ENCODE measurements at regions not wholly inside any gene's neighbourhood (a gene's known extent, or its start where the extent isn't known, plus 50 kb on each side); places are given as distances from the start of the nearest gene placed in this dataset.

DNA sequence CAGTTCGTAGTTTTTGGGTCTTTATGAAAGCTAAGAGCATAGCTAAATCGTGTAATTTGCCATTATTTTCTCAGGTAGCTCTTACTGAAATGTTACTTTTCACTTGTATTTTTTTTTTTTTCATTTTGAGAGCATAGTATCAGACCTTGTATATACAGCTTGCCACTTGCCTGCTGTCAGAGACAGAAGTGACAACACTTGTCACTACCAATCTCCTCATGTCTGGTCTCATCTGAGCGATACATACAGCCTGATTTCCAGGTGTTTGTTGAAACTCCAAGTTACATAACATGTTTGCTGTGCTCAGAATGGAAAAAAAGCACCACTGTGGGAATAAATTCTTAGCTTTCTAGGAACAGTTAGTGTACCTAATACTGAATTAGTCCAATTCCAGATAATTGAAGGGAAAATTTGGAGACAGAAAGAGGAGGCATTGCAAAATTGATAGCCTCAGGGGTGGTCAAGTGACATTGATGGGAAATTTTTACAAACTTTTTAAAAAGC, 621.4 kb upstream of the PKN2 start:
- H3K4me1 ChIP-seq (ENCODE audit: control insufficient read depth, insufficient read depth, low read length): no peaks in the 10 kb centered on the region
- intact Hi-C loops (cut with micrococcal nuclease; ENCODE audit: unreplicated experiment) (no loop called here), in situ Hi-C loops (cut with HindIII; ENCODE audit: low pct_unique_long_range_greater_than_20kb, low sequenced_read_pairs) (no loop called here)
- no peak for ATAC-seq
- DNase-seq (ENCODE audit: low read depth, low spot score): no peak
- TF ChIP-seq POLR2AphosphoS5 (IDR thresholded peaks at IDR 0.05; ENCODE audit: low read depth, low read length): no peak
- no peak for TF ChIP-seq SIN3A (IDR thresholded peaks at IDR 0.05; ENCODE audit: borderline replicate concordance, insufficient read depth, low read depth, low read length)
- TF ChIP-seq, protein P1, sequence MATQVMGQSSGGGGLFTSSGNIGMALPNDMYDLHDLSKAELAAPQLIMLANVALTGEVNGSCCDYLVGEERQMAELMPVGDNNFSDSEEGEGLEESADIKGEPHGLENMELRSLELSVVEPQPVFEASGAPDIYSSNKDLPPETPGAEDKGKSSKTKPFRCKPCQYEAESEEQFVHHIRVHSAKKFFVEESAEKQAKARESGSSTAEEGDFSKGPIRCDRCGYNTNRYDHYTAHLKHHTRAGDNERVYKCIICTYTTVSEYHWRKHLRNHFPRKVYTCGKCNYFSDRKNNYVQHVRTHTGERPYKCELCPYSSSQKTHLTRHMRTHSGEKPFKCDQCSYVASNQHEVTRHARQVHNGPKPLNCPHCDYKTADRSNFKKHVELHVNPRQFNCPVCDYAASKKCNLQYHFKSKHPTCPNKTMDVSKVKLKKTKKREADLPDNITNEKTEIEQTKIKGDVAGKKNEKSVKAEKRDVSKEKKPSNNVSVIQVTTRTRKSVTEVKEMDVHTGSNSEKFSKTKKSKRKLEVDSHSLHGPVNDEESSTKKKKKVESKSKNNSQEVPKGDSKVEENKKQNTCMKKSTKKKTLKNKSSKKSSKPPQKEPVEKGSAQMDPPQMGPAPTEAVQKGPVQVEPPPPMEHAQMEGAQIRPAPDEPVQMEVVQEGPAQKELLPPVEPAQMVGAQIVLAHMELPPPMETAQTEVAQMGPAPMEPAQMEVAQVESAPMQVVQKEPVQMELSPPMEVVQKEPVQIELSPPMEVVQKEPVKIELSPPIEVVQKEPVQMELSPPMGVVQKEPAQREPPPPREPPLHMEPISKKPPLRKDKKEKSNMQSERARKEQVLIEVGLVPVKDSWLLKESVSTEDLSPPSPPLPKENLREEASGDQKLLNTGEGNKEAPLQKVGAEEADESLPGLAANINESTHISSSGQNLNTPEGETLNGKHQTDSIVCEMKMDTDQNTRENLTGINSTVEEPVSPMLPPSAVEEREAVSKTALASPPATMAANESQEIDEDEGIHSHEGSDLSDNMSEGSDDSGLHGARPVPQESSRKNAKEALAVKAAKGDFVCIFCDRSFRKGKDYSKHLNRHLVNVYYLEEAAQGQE (IDR thresholded peaks at IDR 0.05; ENCODE audit: insufficient read depth in 1 of 2, low read depth in 2 of 2, low read length in 1 of 2): no peak
- TF ChIP-seq, protein P2, sequence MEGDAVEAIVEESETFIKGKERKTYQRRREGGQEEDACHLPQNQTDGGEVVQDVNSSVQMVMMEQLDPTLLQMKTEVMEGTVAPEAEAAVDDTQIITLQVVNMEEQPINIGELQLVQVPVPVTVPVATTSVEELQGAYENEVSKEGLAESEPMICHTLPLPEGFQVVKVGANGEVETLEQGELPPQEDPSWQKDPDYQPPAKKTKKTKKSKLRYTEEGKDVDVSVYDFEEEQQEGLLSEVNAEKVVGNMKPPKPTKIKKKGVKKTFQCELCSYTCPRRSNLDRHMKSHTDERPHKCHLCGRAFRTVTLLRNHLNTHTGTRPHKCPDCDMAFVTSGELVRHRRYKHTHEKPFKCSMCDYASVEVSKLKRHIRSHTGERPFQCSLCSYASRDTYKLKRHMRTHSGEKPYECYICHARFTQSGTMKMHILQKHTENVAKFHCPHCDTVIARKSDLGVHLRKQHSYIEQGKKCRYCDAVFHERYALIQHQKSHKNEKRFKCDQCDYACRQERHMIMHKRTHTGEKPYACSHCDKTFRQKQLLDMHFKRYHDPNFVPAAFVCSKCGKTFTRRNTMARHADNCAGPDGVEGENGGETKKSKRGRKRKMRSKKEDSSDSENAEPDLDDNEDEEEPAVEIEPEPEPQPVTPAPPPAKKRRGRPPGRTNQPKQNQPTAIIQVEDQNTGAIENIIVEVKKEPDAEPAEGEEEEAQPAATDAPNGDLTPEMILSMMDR (IDR thresholded peaks at IDR 0.05): no peak
- no peak for TF ChIP-seq TCF7L2 (IDR thresholded peaks at IDR 0.05; ENCODE audit: low read depth, low read length)
- ChIA-PET CTCF (no interaction called here), POLR2A (no interaction called here)
- no peaks in the 10 kb centered on the region for H3K36me3 ChIP-seq (ENCODE audit: control insufficient read depth, insufficient read depth, low read length)
- no peaks in the 10 kb centered on the region for H3K9me3 ChIP-seq (ENCODE audit: control insufficient read depth, insufficient read depth, low read depth, low read length)
- no TSS peak for BruUV-seq (replicated peaks)
- no peak overlapping the region for H3K4me3 ChIP-seq (ENCODE audit: low read depth in 2 of 2, low read length in 2 of 2)
- no peak overlapping the region for H3K27ac ChIP-seq (ENCODE audit: low read length)
- no peaks in the 10 kb centered on the region for H3K27me3 ChIP-seq (ENCODE audit: control insufficient read depth, insufficient read depth, low read length)

DNA sequence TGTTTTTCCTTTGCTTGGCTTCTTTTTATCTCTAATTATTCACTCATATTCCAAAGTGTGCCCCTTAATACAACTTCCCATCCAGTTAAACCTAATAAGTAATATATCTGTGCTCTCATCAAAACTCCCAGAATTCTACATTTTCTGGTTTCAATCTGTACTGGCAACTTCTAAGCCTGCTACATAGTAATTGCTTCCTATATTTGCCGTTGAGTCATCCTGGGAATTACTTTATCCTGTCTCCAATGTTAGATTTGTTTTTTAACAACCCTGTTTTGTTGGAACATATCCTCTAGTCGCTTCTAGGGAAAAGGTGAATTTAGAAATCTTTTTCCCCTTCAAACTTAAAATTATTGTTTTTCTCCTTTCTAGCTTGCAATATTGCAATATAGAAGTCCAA, 620.5 kb upstream of the PKN2 start:
- Histone ChIP-seq H3K27ac (ENCODE audit: low read length) (no peak overlapping the region), H3K4me3 (ENCODE audit: low read depth in 2 of 2, low read length in 2 of 2) (no peak overlapping the region), H3K9me3 (ENCODE audit: control insufficient read depth, insufficient read depth, low read depth, low read length) (no peaks in the 10 kb centered on the region), H3K36me3 (ENCODE audit: control insufficient read depth, insufficient read depth, low read length) (no peaks in the 10 kb centered on the region), H3K27me3 (ENCODE audit: control insufficient read depth, insufficient read depth, low read length) (no peaks in the 10 kb centered on the region), H3K4me1 (ENCODE audit: control insufficient read depth, insufficient read depth, low read length) (no peaks in the 10 kb centered on the region)
- ChIA-PET CTCF (no interaction called here), POLR2A (interaction anchor here (0.6 kb wide), 1 partner anchor 567 kb away, joined by 3 read pairs; no protein-coding TSS in a partner anchor)
- intact Hi-C loops (cut with micrococcal nuclease; ENCODE audit: unreplicated experiment): no loop called here
- DNase-seq (ENCODE audit: low read depth, low spot score): no peak
- no peak for ATAC-seq
- TF ChIP-seq POLR2AphosphoS5 (IDR thresholded peaks at IDR 0.05; ENCODE audit: low read depth, low read length): no peak
- no peak for TF ChIP-seq TCF7L2 (IDR thresholded peaks at IDR 0.05; ENCODE audit: low read depth, low read length)
- TF ChIP-seq SIN3A (IDR thresholded peaks at IDR 0.05; ENCODE audit: borderline replicate concordance, insufficient read depth, low read depth, low read length): no peak
- TF ChIP-seq, protein P2 (IDR thresholded peaks at IDR 0.05): no peak
- TF ChIP-seq, protein P1 (IDR thresholded peaks at IDR 0.05; ENCODE audit: insufficient read depth in 1 of 2, low read depth in 2 of 2, low read length in 1 of 2): no peak
- no TSS peak for BruUV-seq (replicated peaks)
- in situ Hi-C loops (cut with HindIII; ENCODE audit: low pct_unique_long_range_greater_than_20kb, low sequenced_read_pairs): no loop called here

All from Panc1 (cell line).